Activated T-cell treated with anti-CD3 and anti-CD28 coated beads for 4 hours (primary cell): ENCODE measurements at regions not wholly inside any gene's neighbourhood (a gene's known extent, or its start where the extent isn't known, plus 50 kb on each side); places are given as distances from the start of the nearest gene placed in this dataset.
A peak's percentile ranks its signal among the peaks of the same experiment; 100 is the strongest.
"Not testable (repeated sequence)": the region's sequence is repeated elsewhere in the genome, so short reads cannot be mapped to it uniquely, and the experiment has no call there.

ENCODE experiments used
- DNase-seq: peaks from one replicate; pipeline ENCODE4 v3.0.0-alpha.2; 2020

- DNase-seq, result no peak
Measured at GRCh38 chr4:141290771-141291170, 70.1 kb downstream of the ZNF330 start.

- no peak for DNase-seq
Measured at GRCh38 chr4:141294306-141294705, 73.6 kb downstream of the ZNF330 start.

GRCh38 chr4:141301216-141301615, 80.5 kb downstream of the ZNF330 start:
- no peak for DNase-seq

GRCh38 chr4:141302924-141303323, 82.2 kb downstream of the ZNF330 start:
- no peak for DNase-seq

GRCh38 chr4:141304346-141304745, 83.7 kb downstream of the ZNF330 start:
- DNase-seq, result no peak

GRCh38 chr4:141306331-141306730, 85.6 kb downstream of the ZNF330 start:
- DNase-seq, result no peak

- peak; percentile 34 for DNase-seq
Measured at GRCh38 chr4:141307241-141307689, 86.6 kb downstream of the ZNF330 start.

- no peak for DNase-seq
Measured at GRCh38 chr4:141309874-141310273, 89.2 kb downstream of the ZNF330 start.

- no peak for DNase-seq
Measured at GRCh38 chr4:141311246-141312204, 90.8 kb downstream of the ZNF330 start.

GRCh38 chr4:141314627-141315026, 93.9 kb downstream of the ZNF330 start:
- DNase-seq, result no peak

- no peak for DNase-seq
Measured at GRCh38 chr4:141328560-141329173, 108.0 kb downstream of the ZNF330 start.

- DNase-seq, result no peak
Measured at GRCh38 chr4:141329174-141329569, 108.5 kb downstream of the ZNF330 start.

GRCh38 chr4:141330616-141331015, 109.9 kb downstream of the ZNF330 start:
- no peak for DNase-seq

GRCh38 chr4:141331534-141332358, 111.1 kb downstream of the ZNF330 start:
- DNase-seq, result no peak

- not testable (repeated sequence) for DNase-seq
Measured at GRCh38 chr4:141332359-141333181, 111.9 kb downstream of the ZNF330 start.

- DNase-seq, result not testable (repeated sequence)
Measured at GRCh38 chr4:141333456-141334230, 112.9 kb downstream of the ZNF330 start.

GRCh38 chr4:141335166-141335565, 114.5 kb downstream of the ZNF330 start:
- no peak for DNase-seq

- DNase-seq, result no peak
Measured at GRCh38 chr4:141338238-141338637, 117.5 kb downstream of the ZNF330 start.

GRCh38 chr4:141339391-141339790, 118.7 kb downstream of the ZNF330 start:
- no peak for DNase-seq

GRCh38 chr4:141339966-141340365, 119.3 kb downstream of the ZNF330 start:
- no peak for DNase-seq

- no peak for DNase-seq
Measured at GRCh38 chr4:141340458-141340857, 119.8 kb downstream of the ZNF330 start.
